Pulmonary artery endothelial cell (primary cell): ENCODE measurements at regions not wholly inside any gene's neighbourhood (a gene's known extent, or its start where the extent isn't known, plus 50 kb on each side); places are given as distances from the start of the nearest gene placed in this dataset.

ENCODE experiments used
- DNase-seq: peaks from one replicate; pipeline ENCODE4 v3.0.0-alpha.2; 2011; ENCODE audit warnings: low read depth, low spot score

DNA sequence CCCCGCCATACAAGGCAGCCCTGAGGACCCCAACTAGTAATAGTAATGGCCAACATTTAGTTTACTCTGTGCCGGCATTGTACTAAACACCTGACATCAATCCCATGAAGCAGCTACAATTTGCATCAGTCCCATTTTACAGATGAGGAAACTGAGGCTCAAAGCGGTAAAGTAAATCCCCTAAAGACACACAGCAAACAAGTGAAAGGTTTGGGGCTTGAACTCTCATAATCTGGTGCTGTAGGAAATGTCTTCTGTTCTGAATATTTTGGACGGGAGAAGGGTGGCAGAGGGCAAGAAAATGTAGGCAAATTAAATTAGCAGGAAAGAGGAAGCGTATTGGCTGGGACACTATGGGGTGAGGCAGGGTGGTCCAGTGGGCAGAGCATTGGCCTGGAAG, 160.3 kb upstream of the SYT13 start:
- DNase-seq, result no peak

DNA sequence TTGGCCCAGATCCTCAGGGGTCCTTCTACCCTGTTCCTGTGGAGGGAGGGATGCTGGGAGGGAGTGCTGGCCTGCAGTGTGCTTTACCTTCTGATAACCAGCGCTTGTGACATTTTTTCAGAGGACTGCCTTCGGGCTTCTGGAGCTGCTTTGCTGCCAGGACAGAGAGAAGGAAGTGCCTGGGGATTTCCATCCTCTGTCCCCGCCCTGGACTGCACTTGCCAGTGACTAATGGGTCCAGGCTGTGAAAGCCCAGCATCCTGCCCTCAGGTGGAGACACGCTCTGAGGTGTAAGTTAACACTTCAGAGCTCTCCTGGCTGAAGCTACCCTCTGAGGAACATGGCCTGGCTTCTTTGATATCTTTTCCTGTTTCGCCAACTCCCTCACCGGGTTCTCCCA, 158.7 kb upstream of the SYT13 start:
- DNase-seq, result no peak

DNA sequence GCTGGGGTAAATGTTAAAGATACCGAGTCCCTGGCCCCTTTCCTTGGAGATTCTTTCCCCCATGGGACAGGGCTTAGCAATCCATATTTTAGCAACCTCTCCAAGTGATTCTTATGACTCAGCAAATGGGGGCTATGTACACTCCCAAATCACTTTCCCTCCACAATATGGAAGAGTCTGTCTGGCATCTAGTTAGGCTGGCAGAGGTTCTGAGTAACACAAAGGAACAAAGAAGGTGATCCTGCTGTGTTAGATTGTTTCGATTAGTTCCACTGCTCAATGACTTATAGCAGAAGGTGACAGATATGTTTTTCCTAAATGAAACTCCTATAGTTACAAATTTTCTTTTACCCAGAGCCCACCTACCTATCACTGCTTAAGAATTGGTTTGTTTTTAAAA, 154.0 kb upstream of the SYT13 start:
- no peak for DNase-seq

DNA sequence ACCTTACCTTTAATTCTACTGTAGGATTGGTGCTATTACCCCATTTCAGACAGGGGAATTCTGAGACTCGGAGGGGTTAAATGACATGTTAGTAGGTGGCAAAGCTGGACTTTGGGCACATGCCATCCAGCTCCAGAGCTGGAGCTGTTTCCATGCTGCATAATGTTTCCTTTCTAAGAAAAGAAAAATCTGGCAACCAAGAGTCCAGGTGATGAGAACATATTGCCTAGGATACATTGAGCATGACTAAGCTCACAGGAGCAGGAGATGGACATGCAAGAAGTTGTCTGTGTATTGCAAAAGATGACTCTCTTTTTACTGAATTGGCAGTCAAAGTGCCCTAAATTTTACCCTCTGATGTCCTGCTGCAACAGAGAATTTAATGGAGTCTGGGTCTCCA, 150.8 kb upstream of the SYT13 start:
- DNase-seq, result no peak

DNA sequence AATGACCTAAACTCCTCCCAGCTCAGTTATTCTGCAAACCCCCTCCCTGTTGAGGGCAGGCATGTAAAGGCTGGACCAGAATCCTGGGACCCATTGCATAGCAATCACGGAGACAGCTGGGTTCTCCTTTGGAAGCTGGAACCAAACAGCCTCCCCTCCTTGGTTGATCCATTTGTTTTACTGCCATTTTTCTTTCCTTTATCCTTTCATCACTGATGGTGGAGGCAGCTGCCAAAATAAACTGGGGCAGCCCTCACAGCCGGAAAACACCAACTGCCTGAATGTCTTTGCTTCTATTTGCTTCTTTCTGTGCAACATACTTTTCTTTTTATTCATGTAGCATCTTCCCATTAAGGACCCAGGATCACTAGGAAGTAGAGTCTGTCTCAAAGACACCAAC, 150.0 kb upstream of the SYT13 start:
- no peak for DNase-seq

DNA sequence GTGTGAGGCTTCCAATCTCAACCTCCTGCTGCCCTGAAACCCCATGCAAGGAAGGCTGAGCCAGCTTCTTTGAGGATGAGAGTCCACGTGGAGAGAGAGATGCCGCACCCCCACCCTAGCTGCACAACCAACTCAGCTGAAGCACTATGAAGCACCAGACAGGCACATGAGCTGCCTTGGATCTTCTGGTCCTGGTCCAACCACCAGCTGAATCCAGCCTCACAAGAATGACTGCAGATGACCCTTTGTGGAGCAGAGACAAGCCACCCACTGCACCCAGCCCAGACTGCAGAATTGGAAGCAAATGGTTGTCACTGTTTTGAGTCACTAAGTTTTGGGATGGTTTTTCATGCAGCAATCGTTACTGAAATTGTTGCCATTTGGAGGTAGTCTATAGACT, 149.6 kb upstream of the SYT13 start:
- no peak for DNase-seq

DNA sequence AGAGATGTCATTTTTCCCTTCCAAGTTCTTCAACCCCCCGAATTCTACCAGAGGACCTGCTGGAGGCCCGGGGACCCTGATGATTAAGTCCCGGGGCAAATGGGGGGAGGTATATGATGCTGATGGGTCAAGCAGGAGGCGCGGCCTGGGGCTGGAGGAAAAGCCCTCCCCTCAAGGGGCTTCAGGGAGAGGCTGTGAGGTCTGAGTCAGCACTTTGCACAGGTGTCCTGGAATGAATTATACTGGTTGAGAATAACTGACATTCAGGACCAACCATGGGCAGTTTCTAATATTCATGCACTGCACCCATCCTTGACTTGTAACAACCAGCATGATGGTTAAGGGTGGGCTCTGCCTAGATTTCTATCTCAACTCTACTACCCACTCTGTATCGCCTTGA, 146.8 kb upstream of the SYT13 start:
- no peak for DNase-seq

DNA sequence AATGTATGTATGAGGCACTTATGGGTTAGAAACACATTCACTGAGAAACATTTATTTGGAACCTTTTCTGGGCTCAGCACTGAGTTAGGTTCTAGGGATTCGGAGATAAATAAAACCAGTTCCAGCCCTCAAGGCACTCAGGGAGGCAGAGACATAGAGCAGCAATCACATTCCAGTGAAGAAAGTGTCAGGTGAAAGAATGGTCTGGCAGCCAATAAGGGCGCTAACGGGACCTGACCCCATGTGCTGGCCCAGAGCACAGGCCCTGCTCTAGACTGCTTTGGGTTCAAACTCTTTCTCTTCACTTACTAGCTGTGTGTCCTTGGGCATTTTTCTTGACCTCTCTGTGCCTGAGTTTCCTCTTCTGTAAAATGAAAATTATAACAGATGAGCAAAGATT, 146.0 kb upstream of the SYT13 start:
- no peak for DNase-seq

DNA sequence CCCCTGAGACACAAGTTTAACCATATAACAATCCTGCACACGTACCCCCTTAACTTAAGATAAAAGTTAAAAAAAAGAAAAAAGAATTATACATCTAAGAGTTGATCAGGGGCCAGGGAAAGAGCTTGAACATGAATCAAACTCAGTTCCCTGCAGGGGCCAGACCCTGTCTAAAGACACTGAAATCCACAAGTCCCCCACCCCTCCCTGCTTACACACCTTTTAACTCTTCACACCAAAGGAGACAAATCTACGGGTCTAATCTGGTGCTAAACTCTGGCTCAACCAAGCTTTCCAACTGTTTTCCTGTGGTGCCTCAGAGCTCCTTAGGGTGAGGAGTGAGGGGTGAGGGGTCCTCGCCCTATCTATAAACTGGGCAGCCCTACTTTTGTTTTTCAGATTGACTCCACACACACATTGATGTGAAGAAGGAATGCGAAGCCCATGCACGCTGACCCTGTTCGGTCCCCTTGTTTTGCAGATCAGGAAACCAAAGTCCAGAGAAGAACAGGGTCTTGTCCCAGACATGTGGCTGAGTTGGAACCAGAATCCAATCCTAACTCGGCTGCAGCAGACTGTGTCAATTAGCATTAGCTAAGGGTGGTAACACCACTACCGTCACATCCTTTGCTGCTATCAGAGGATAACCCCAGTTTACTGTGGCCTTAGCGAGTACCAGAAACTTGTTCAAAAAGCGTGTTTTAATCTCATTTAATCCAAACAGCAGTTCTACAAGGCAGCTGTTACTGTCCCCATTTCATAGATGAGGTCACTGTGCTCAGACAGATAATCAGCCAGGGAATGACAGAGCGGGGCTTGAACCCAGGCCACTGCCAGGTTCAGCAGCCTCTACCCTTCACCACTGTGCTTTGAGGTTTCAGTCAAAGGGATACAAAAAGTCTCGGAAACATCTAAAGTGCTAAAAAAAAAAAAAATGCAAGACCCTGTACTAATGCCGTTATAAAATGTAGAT, 145.2 kb upstream of the SYT13 start:
- DNase-seq, result no peak

DNA sequence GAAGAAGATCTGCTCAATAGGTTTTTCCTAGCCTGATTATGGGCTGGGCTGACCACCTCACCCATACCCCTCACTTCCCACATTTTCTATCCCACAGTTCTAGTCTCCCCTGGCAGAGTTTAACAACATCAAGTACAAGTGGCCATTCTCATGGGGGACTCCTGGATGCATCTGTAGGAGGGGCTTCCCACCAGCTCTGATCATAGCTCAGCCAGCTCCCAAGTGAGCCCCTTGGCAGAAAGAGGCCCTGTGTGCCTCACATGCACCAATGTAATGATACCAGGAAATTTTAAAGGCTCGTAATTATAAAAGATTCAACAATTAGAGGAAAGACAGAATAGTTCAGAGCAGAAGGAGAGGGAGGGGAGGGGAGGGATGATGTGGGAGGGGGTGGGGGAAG, 144.2 kb upstream of the SYT13 start:
- DNase-seq, result no peak

DNA sequence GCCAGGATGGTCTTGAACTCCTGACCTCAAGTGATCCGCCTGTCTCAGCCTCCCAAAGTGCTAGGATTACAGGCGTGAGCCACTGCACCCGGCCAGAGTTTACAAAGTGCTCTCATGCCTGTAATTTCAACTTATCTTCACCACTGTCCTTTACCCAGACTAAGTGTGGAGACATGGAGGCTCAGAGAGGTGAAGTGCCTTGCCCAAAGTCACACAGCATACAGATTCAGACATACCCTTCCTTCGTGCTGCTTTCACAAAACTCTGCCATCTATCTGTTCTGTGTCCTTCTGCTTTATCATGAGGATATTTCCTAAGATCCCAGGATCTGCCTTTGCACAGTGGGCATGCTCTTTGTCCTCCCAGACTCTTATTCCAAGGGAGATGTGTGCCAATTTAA, 143.6 kb upstream of the SYT13 start:
- DNase-seq, result no peak

DNA sequence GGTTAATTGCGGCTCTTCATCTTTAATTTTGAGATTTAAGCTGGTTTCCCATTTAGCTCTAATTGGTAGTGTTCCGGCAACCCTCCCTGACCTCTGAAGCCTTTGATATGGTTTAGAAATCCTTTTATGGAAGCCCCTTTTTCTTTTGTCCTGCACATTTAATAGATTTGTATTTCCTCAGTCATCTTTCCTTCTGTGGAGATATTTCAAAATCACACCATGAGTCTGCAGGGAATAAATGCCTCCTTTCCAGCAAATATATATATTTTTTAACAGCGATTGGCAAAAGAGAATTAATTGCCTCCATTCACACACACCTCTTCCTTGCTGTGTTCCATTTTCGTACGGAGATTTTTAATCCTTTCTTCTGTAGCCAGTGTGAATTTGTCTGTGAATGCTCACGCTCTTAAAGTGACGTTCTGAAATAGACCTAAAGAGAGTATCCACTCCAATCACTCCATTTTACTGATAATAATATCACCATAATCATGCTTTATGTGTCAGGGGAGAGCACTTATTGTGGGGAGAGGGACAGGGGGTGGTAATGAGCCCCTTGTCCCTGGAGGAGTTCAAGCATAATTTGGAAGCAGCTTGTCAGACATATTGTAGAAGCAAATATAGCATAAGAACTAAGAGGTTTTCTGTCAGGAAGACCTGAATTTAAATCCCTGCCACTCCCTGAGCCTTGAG, 142.5 kb upstream of the SYT13 start:
- no peak for DNase-seq

DNA sequence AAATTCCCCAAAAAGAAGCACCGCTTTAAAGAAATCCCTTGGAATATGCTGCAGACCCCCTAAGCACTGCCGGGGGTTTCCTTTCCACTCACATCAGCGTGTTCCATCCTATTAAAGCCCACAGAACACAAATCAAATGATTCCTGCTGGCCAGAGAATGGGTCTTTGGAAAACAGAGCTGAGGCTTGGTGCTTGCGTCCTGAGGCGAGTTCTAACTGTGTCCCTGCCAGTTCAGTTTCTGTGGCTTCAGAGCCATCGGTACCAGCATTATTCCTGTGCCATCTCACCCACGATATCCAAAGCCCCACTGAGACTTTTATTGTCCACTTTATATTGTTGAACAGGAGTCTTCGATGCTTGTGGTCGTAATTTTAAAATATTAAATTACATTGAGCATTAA, 142.0 kb upstream of the SYT13 start:
- no peak for DNase-seq

DNA sequence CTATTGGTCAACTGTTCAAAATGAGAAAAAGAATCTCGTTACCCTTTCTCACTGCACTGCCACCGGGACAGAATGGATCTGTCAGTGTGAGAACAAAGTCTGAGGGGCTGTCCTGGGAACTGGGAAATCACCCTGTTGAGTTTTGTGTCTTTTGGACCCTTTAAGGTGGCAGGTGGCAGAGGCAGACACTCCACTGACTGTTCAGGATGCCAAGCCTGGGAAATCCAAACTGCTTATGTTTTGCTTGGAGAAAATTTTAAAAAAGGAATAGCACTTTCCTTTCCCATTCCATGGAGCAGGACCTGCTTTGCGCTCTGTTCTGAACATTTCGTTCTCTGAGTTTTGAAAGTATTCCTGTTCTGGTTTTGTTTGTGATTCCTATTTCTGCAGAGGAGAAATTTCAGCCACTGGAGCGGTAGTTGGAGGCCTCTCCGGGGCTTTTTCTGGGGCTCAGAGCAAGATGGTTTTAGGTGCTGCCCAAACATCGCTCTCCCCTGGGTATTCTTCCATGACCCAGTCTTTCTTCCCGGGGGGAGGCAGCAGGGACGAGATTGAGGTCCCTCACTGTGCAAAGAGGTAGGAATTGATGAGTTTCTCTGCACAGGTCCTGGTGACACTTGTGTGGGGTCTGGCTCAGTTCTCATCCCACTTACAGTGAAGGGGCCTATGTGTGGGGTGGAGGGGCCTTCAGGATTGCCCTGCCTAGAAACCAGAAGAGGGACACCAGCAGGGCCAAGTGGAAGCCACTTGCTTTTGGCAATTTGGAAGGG, 138.5 kb upstream of the SYT13 start:
- DNase-seq, result no peak

DNA sequence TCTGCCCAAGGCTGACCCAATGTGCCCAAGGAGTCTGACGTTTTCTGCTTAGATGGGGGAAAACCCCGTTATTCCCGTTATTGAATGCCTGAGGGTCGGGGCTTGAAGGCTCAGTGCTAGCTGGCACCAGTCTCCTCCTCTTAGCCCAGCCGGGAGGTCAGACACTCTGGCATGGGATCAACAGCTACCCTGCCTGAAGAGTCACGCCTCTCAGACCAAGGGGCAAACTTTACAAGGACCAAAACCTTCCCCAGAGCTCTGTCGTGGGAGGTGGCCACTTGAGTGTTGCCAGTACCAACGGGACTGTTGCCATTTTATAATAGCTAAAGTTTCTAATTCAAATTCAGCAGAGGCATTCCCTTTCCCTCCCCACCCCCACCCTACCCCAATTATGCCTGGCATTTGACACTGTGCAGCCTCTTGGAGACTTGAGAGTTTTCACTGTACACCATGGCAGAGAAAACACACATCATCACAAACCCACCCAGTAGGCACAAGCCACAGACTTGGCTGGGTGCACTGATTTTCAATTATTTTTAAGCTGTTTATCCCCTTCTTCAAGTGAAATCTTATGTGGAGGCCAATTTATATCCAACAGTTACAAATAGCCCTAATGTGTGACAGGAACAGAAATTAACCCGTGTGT, 137.5 kb upstream of the SYT13 start:
- no peak for DNase-seq

DNA sequence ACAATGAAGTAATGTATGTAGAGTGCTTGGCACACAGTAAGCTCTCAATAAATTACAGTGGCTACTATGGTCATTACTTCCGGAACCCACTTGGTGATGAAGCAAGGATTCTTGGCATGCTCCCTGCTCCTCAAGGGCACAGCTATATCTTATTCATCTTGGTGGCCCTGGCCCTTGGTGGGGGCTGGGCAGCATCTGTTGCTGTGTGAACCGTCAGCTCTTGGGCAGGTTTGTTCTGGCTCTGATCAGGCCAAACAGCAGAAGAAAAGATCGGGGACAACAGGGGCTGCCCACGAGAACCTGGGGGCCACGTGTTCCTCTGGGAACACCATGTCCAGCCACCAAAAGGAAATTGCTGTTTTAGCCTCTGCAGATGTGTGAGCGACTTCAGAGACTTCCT, 136.9 kb upstream of the SYT13 start:
- no peak for DNase-seq

DNA sequence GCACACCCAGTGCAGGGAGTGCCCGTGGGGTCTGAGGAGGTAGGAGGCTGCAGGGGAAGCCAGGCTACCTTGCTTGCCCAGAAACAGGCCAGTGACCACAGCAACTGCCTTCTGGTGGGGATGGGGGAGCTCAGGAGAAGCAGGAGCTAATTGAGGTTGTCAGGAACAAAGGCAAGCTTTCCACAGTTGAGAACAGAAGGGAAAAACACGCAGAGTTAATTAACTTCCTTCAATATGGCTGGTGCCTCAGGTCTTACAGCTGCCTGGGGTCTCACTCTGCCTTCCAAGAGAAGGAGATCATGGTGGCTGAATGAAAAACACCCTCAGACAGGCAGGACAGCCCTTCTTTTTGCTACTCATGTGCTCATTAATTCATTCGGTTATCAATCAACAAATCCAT, 127.9 kb upstream of the SYT13 start:
- no peak for DNase-seq

DNA sequence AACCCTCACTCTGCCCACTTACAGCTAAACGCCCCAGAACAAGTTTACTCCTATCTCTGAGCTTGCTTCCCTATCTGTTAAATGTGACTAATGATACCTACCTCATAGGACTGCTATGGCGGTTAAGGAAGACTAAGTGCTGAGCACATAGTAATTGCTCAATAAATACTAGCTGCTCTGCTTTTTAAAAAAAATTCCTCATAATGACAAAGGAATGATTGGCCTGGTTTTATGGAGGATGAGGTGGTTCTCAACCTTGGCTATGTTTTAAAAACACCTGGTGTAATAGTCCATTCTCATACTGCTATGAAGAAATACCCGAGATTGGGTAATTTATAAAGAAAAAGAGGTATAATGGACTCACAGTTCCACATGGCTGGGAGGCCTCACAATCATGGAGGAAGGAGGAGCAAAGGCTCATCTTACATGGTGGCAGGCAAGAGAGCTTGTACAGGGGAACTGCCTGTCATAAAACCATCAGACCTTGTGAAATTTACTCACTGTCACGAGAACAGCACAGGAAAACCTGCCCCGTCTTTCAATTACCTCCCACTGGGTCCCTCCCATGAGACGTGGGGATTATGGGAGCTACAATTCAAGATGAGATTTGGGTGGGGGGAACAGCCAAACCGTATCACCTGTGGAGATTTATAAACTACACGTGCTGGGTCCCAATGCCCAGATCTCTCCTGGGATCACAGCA, 127.2 kb upstream of the SYT13 start:
- no peak for DNase-seq

DNA sequence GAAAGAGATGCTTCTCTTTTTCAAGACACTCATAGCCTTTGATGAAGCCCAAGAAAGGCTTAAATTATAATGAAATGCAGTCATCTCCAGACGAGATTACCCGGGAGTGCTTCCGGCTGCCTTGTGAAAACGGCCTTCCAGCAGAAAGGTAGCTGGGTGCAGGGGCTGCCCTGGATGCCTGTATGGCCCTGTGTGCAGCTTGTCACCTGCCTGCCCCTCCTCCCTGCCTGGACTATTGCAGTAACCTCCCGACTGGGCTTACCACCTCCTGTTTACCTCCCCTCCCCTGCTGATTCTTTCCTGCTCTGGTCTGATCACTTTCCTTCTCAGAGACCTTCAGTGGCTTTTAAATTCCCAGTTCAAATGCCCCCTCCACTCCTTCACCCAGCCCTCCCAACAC, 126.4 kb upstream of the SYT13 start:
- no peak for DNase-seq

DNA sequence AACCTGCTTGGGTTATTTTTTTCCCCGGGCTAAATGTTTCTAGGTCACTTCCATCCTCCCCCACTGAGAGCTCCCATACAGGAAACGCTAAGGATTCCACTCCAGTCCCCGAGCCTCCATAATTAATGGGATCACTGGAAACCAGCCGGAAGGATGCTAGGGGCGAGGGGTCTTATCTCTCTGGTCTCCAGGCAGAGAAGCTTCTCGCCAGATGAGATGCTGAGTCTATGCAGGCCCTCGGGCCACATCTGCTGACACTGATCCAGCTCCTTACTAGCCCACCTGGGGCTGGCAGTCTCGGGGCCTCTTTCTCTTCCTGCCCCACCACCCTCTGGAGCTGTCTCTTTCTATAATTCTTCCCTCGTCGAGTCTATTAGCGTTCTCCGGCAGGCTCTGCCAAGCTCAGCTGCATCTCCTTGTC, 125.9 kb upstream of the SYT13 start:
- DNase-seq, result no peak
